ENCODE measurements at regions not wholly inside any gene's neighbourhood (a gene's known extent, or its start where the extent isn't known, plus 50 kb on each side); places are given as distances from the start of the nearest gene placed in this dataset.
"Not testable (repeated sequence)": the region's sequence is repeated elsewhere in the genome, so short reads cannot be mapped to it uniquely, and the experiment has no call there.

DNA sequence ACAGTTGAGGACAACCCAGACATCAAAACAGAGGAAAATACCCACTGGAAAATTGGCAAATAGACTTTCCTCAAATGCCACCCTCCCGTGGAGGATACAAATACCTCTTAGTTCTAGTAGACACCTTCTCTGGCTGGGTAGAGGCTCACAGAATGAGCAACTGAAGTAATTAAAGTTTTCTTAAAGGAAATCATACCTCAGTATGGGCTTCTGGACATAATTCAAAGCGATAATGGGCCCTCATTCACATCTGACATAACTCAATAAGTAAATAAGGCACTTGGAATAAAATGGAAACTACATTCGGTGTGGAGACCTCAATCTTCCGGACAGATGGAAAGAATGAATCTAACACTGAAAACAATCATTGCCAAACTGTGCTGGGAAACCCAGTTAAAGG lies 115.2 kb upstream of the PLCL2 start:
- DNase-seq (ENCODE audit: low read depth) = no peak

DNA sequence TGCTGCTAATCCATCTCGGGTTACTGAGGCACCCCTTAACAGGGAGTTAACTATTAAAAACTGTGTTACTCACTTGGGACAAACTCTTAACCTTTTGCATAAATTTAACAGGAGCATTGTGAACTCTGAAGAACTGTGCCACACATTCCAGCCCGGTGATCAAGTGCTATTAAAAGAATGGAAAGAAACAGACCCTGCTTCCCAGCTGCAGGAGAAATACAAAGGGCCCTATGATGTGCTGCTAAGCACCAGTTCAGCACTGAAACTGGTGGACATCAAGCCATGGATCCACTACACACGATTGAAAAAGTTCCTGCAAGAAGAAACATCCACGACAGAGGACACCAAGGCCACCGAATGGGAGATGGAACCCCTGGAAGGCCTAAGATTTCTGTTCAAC lies 114.7 kb upstream of the PLCL2 start:
- DNase-seq (ENCODE audit: low read depth) = no peak

DNA sequence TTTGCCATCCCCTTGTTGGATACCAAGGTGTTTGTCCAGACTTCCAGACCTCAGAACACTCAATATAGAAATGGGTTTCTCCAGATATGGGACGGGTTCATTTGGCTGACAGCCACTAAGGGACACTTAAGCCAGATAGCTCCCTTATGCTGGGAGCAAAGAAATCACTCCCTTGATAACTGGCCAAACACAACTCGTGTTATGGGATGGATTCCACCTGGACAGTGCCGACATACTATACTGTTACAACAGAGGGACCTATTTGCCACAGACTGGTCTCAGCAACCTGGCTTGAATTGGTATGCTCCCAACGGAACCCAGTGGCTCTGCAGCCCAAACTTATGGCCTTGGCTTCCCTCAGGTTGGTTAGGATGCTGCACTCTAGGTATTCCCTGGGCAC lies 114.0 kb upstream of the PLCL2 start:
- no peak for DNase-seq (ENCODE audit: low read depth)

DNA sequence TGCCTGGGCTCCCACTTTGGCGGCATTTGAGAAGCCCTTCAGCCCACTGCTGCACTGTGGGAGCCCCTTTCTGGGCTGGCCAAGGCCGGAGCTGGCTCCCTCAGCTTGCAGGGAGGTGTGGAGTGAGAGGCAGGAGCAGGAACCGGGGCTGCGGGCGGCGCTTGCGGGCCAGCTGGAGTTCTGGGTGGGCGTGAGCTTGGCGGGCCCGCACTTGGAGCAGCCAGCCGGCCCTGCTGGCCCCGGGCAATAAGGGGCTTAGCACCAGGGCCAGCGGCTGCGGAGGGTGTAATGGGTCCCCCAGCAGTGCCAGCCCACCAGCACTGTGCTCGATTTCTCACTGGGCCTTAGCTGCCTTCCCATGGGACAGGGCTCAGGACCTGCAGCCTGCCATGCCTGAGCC lies 111.2 kb upstream of the PLCL2 start:
- not testable (repeated sequence) for DNase-seq (ENCODE audit: low read depth)

DNA sequence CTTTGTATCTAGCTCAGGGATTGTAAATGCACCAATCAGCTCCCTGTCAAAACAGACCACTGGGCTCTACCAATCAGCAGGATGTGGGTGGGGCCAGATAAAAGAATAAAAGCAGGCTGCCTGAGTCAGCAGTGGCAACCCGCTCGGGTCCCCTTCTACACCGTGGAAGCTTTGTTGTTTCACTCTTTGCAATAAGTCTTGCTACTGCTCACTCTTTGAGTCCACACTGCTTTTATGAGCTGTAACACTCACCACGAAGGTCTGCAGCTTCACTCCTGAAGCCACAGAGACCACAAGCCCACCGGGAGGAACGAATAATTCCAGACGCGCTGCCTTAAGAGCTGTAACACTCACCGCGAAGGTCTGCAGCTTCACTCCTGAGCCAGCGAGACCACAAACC lies 110.2 kb upstream of the PLCL2 start:
- not testable (repeated sequence) for DNase-seq (ENCODE audit: low read depth)

DNA sequence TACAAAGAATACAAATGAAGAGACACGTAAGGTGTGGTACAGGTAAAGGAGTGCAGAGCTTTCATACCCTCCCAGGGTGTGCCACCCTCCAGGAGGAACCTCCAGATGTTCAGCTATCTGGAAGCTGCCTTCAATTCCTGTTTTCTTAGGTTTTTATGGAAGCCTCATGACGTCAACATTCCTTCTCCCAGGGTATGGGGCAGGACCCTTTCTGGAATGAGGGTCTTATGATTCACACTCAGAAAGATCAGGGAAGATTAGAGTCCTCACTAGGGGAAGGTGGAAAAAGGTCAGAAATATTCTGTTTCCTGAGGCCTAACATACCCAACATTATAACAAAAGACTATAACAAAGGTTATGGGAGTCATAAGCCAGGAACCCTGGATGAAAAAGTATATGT lies 99.8 kb upstream of the PLCL2 start:
- DNase-seq (ENCODE audit: low read depth) = no peak

DNA sequence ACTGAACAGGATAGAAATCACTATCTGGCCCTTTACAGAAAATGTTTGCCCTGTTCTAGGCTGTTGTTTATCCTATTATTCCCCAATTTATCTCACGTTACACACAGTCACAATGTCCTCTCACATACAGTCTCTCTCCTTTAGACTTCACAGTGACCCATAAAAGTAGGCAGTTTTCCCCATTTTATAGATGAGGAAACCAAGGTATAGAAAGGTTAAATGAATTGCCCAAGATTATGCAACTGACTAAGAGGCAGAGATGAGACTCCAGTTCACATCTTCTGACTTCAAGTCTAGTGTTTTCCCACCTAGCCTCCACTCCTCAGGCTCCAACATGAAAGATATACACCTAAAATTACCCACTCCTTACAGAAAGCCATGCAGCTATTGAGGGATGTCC lies 99.3 kb upstream of the PLCL2 start:
- no peak for DNase-seq (ENCODE audit: low read depth)

DNA sequence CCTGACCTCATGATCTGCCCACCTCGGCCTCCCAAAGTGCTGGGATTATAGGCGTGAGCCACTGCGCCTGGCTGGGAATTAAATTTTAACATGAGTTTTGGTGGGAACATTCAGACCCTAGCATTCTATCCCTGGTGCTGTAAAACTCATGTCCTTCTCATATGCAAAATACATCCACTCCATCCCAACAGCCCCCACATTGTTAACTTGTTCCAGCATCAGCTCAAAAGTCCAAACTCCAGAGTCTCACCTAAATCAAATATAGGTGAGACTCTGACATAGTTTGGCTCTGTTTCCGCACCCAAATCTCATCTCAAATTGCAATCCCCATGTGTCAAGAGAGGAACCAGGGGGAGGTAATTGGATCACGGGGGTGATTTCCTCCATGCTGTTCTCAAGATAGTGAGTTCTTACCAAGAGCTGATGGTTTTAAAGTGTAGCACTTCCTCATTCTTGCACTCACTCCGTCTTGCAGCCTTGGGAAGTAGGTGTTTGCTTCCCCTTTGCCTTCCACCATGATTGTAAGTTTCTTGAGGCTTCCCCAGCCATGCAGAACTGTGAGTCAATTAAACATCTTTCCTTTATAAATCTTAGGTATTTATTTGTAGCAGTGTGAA lies 96.2 kb upstream of the PLCL2 start:
- no peak for DNase-seq (ENCODE audit: low read depth)

DNA sequence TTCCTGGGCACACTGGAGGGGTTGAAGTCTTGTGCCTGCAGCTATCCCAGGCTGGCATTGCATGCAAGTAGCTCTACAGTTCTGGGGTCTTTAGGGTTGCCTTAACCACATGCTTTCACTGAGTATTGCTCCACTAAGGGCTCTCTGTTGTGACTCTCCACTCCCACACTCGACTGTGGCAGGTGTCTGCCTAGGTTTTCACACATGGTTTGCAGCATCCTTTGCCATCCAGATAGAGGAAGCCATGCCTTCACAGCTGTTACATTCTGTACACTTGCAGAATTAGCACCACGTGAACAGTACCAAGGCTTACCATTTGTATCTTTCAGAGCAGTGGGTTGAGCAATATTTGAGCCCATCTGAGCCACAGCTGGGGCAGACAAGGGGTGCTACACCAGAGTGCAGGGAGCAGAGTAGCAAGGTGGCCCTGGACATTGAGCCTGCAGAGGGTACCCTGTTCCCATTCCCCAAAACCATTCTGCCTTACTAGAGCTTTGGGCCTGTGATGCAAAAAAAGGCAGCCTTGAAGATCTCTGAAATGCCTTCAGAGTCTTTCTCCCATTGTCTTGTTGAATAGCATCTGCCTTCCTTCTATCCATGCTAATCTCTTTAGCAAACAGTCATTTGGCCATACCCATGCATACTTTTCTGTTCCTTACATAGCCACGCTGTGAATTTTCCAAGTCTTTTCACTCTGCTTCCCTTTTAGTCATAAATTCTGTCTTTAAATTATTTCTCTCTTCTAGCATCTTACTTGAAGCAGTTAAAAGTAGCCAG lies 95.2 kb upstream of the PLCL2 start:
- DNase-seq (ENCODE audit: low read depth) = no peak

DNA sequence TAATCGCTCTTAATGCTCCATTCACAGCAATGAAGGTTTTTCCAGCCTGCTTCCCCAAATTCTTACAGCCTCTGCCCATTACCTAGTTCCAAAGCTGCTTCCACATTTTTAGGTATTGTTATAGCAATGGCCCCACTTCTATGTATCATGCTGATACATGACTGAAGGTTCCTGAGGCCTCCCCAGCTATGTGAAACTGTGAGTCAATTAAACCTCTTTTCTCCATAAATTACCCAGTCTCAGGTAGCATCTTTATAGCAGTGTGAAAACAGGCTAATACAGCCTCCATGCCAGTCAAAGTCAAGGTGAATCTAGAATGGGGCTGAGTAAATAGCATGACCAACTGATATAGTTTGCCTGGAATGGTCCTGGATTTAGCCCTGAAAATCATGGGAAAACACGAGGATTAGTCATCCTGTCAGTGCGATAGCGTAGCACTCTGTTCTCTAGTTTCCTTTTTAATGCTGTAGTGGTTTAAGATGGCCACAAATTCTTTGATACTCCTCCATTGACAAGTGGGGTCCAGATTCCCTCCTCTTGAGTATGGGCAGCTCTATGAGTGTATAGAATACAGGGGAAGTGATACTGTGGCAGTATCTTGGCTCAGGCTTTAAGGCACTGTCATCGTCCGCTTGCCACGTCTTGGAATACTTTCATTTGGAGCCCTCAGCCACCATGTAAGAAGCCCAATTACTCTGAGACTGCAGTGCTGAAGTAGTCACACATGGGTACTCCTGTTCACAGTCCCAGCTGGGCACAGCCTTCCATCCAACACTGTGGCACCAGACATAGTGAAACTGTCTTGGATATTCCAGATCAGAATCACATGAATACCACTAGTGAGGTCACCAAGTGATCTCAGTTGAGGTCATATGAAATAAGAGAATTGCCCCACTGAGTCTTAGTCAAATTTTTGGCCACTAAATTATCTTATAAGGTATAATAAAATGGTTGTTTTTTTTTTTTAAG lies 94.0 kb upstream of the PLCL2 start:
- no peak for DNase-seq (ENCODE audit: low read depth)

DNA sequence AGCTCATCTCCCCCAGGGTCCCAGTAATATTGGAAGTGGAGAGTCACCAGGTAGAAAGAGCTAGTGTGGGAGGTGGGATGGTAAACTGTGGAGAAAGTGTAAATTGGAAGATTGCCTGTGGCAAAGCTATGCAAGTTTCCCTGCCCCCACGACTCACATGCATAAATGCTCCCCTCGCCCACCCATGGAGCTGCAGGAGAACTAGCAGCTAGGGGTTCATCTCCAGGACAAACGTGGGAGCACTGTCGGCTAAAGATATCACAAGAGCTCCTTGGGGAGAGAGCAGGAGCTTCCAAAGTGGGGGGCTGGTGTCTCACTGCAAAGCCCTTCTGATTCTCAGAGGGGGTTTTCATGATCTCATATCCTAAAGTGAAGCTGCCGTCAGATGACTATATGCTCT lies 91.4 kb upstream of the PLCL2 start:
- DNase-seq (ENCODE audit: low read depth) = no peak

DNA sequence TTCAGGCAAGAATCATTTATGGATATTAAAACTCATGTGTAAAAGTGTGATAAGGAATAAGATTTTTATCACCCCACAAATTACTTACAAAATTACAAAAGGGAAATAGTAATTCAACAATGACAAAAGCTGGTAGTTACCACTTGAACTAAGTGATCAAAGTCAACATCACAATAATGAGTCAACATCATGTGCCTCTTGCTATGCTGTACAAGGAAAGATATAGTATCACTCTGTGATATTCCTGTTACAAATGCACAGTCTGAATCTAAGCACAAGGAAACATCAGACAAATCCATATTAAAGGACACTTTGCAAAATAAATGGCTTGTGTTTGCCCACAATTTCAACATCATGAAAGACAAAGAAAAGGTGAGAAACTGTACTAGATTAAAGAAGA lies 90.5 kb upstream of the PLCL2 start:
- DNase-seq (ENCODE audit: low read depth) = no peak

DNA sequence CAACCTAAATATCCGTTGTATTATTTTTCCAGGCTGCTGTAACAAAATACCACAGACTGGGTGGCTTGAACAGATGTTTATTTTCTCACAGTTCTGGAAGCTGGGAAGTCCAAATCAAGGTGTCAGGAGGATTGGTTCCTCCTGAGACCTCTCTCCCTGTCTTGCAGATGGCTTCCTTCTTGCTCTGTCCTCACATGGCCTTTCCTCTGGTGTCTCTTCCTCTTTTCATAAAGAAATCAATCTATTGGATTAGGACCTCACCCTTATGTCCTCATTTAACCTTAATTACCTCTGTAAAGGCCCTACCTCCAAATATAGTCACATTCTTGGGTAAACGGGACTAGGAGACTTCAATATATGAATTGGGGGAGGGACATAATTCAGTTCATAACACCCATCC lies 89.2 kb upstream of the PLCL2 start:
- DNase-seq (ENCODE audit: low read depth) = no peak

DNA sequence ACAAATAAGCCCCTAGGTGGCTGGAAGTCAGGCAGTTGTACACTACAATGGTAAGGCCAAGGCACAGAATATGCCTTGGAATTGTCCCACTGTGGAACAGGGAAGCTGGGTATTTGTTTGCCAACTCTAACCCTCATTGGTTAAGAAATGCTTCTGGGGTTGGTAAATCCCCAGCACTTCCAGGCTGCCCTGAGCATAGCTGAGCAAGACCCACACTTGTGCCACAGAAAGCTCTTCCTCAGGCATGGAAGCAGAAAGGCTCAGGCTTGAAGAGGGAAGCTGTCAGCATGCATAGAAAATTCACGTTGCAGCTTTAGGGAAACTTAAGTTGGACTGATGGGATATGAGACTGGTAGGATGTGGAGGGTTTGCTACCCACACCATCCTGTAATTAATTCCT lies 86.9 kb upstream of the PLCL2 start:
- no peak for DNase-seq (ENCODE audit: low read depth)

DNA sequence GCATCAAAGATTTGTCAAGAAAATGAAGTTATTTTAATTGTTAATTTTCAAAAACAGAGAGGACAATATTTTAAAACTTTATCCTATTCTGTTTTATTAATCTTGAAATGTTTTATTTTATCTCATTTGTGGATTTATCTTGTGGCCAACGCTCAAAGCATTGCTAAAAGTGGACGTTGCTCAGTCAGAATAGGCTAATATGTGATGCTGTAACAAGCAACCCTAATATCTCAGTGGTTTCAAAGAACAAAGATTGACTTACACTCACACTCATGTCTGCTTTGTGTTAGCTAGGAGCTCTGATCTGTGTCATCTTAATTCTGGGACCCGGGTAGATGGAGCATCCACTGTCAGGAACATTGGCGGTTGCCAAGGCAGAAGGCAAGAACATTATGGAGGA lies 86.0 kb upstream of the PLCL2 start:
- DNase-seq (ENCODE audit: low read depth) = no peak

DNA sequence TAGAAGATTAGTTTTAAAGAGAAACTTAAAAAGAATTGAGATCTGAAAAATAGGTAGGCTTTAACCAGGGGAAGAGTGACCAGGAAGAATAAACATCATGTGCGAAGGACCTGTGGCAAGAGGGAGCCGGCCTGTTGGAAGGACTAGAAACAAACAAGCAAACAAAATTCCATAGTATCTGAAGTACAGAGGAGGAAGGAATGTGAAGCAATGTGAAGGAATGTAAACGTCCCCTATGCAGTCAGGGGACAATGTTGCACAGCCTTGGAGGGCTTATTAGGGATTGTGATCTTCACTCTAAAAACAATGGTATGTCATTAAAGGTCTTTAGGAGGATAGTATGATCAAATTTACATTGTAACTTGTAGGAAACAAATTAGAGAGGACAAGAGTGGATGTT lies 84.4 kb upstream of the PLCL2 start:
- DNase-seq (ENCODE audit: low read depth) = no peak

DNA sequence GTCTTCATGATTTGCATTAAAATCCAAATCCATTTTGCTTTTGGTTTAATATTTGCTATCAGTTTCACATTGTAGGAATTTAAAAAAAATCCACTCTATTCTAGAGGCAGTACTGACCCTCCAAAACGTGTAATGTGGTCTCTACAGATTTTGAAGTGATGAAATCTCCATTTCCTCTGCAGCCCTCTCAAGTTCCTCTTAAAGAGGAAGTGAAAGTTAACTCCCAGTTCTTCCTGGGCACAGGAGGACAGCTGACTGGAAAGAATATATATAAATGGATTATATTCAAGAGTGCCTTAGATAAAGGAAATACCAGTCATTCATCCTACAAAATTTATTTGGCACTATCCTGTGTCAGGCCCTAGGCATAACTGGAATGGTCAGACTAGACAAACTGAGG lies 83.5 kb upstream of the PLCL2 start:
- no peak for DNase-seq (ENCODE audit: low read depth)

DNA sequence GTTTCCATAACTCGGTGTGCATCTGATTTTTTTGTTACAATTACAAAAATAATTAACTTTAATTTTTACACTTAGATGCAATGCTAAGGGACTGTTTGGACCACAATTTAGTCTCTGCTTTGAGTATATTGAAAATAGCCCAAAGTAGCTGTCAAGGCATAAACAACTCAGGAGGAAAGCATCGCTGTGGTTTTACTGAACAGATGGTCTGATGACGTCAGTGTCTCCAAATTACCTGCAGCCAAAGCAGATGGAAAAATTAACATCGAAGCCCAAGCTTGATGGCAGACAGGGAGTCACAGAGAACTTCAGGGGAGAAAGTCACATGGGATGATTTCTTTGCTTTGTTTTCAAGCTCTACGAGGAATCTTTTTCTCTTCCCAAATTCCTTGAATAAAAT lies 83.1 kb upstream of the PLCL2 start:
- no peak for DNase-seq (ENCODE audit: low read depth)

DNA sequence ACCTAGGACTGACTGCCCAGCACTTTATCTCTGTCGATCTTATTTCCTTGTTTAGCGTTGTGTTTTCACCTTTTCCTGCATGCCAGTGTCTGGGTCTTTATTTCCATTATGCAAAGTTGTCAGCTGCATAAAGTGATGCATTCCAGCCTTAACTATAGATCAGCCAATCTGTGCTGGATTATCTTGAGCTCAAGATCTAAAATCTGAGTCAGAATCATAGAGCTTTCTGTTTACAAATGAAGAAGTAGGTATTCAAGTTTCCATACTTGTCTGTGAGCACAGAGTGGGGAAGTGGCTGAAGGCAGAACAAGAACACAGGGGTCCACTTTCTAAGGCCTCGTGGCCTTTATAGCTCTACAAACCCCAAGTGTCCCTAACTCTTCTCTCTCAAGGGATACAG lies 82.4 kb upstream of the PLCL2 start:
- no peak for DNase-seq (ENCODE audit: low read depth)

DNA sequence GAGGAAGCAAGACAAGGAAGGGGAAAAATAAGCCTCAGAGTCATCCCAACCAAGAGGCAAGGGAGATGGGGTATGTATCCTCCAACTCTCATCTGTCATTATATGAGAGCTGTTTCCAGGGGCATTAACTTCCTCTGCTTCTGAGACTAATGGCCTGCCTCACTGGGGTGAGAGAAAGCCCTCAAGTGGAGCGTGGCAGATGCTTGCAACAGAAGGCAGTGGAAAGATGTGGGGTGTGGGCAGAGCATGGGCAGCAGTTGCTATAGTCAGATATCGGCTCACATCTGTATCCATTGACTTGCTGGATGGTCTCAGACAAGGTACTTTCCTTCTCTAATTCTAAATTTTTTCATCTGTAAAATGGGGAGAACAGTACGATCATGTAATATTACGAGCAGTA lies 81.7 kb upstream of the PLCL2 start:
- DNase-seq (ENCODE audit: low read depth) = no peak

DNA sequence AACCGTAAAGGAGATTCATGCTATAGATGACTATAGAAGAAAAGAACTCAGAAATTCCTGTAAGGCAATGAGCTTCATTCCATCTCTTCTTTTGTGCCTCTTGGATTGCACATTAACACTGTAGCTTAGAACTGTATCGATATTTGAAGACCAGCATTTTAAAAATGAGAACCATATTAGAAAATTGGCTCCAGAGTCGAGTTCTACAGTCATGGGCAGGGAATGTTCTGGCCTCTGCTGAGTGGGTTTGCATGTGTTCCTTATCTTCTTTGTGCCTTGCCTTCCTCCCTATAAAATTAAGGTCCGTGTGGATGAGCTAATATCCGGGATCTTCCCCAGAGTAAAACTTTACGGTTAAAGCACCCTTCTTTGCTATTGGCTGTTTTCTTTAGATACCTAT lies 77.4 kb upstream of the PLCL2 start:
- DNase-seq (ENCODE audit: low read depth) = no peak

DNA sequence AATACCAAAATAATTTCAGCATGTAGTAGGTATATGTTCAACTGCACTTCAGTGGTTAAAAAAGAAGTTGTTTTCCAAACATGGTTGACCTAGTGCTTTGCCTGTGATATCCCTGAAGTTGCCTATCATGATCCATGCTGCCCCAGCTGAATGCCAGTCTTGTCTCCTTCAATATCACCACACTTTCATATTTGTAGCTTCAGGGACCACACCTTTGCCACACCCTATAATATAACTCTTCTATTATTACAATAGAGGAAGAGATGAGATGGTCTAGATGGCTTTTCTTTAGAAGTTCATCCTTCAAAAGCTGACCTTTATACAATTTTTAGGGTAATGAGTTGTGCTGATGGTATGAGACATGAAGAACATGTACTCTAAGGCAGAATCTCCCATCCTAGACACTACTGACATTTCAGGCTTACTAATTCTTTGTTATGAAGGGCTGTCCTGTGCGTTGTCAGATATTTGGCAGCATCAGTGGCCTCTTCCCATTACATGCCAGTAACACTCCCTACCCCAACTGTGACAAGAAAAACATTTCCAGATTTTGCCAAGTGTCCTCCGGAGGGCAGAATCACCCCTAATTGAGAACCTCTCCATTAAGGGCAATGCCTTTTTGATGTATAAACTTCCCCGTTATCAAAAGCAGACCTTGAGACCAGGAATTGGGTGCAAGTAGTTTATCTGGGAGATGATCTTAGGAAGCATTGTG lies 76.2 kb upstream of the PLCL2 start:
- no peak for DNase-seq (ENCODE audit: low read depth)
